GM12864 (cell line): ENCODE measurements at regions not wholly inside any gene's neighbourhood (a gene's known extent, or its start where the extent isn't known, plus 50 kb on each side); places are given as distances from the start of the nearest gene placed in this dataset.

Source experiments
- DNase-seq: peaks from one replicate; pipeline ENCODE4 v3.0.0-alpha.2; 2011; ENCODE audit warnings: low read depth
- H3K4me3 ChIP-seq: 2 replicates; pipeline ENCODE4 v1.5.1; 2011; ENCODE audit warnings: mild to moderate bottlenecking, low read depth, low read length, control low read depth
- CTCF ChIP-seq: IDR thresholded peaks from 2 replicates; pipeline ENCODE4 v1.5.1; 2011; ENCODE audit warnings: low read depth, mild to moderate bottlenecking, moderate library complexity, low read length, control low read depth, inconsistent platforms; ENCODE audit errors: missing control alignments

- no peak for DNase-seq
- H3K4me3 ChIP-seq, result no peak overlapping the region
- no peak for TF ChIP-seq CTCF
Measured at GRCh38 chr7:114099337-114099736, 180.5 kb upstream of the PPP1R3A start.

- TF ChIP-seq CTCF, result no peak
- H3K4me3 ChIP-seq, result no peak overlapping the region
- no peak for DNase-seq
Measured at GRCh38 chr7:114095885-114096284, 177.1 kb upstream of the PPP1R3A start.

GRCh38 chr7:114088470-114088940 lies 169.7 kb upstream of the PPP1R3A start:
- no peak for DNase-seq

GRCh38 chr7:114087653-114088469 lies 169.1 kb upstream of the PPP1R3A start:
- no peak for DNase-seq
- H3K4me3 ChIP-seq, result no peak overlapping the region
- TF ChIP-seq CTCF, result no peak

More at GRCh38 chr7:114088470-114088940, 169.7 kb upstream of the PPP1R3A start:
- H3K4me3 ChIP-seq, result no peak overlapping the region
- no peak for TF ChIP-seq CTCF

- H3K4me3 ChIP-seq, result peak overlapping the region; percentile 52
- DNase-seq, result no peak
- TF ChIP-seq CTCF, result no peak
Measured at GRCh38 chr7:114086914-114087652, 168.3 kb upstream of the PPP1R3A start.

GRCh38 chr7:114086537-114086913 lies 167.7 kb upstream of the PPP1R3A start:
- no peak for DNase-seq
- H3K4me3 ChIP-seq, result peak overlapping the region; percentile 52
- TF ChIP-seq CTCF, result no peak
